HFFc6 (cell line): ENCODE measurements at regions not wholly inside any gene's neighbourhood (a gene's known extent, or its start where the extent isn't known, plus 50 kb on each side); places are given as distances from the start of the nearest gene placed in this dataset.

Experiments used
- DNase-seq: peaks from one replicate; pipeline ENCODE4 v3.0.0-alpha.2; 2018
- H3K27ac Mint-ChIP-seq: 2 replicates; pipeline ENCODE4 v1.8.0; 2020; ENCODE audit warnings: mild to moderate bottlenecking, mixed read lengths
- H3K27me3 Mint-ChIP-seq: 2 replicates; pipeline ENCODE4 v1.8.0; 2021; ENCODE audit warnings: mild to moderate bottlenecking, moderate library complexity, mixed read lengths; ENCODE audit not compliant: insufficient read depth
- H3K36me3 Mint-ChIP-seq: 2 replicates; pipeline ENCODE4 v1.8.0; 2021; ENCODE audit warnings: low read depth, mixed read lengths
- H3K4me1 Mint-ChIP-seq: 2 replicates; pipeline ENCODE4 v1.8.0; 2020; ENCODE audit warnings: low read depth, mixed read lengths
- H3K4me3 Mint-ChIP-seq: 2 replicates; pipeline ENCODE4 v1.8.0; 2020; ENCODE audit warnings: mild to moderate bottlenecking, moderate library complexity, mixed read lengths
- H3K9me3 Mint-ChIP-seq: 2 replicates; pipeline ENCODE4 v1.8.0; 2020; ENCODE audit warnings: mild to moderate bottlenecking, mixed read lengths
- CTCF ChIP-seq: fragments of 200-600 bp; sonication (generic); IDR thresholded peaks from 2 replicates; pipeline ENCODE4 v1.5.0; 2021; ENCODE audit warnings: antibody characterized with exemption, mild to moderate bottlenecking

DNA sequence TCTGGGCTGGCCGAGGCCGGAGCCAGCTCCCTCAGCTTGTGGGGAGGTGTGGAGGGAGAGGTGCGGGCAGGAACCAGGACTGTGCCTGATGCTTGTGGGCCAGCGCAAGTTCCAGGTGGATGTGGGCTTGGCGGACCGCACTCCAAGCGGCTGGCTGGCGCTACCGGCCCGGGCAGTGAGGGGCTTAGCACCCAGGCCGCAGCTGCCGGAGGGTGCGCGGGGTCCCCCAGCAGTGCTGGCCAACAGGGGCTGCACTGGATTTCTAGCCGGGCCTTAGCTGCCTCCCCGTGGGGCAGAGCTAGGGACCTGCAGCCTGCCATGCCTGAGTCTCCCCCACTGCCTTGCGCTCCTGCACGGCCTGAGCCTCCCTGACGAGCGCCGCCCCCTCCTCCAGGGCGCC is 242.8 kb downstream of the CCSER2 start:
- H3K36me3 Mint-ChIP-seq = no peaks in the 10 kb centered on the region
- 0 out of 2 replicates have a peak, but pooled peaks cover 3% of the 10 kb centered on the region for H3K9me3 Mint-ChIP-seq
- H3K4me3 Mint-ChIP-seq = no peak overlapping the region
- H3K27ac Mint-ChIP-seq = no peak overlapping the region
- H3K27me3 Mint-ChIP-seq = peaks cover 4% of the 10 kb centered on the region; the same call in 1 of the 2 replicates
- no peak for TF ChIP-seq CTCF
- DNase-seq = no peak
- H3K4me1 Mint-ChIP-seq = no peaks in the 10 kb centered on the region

- Mint-ChIP-seq H3K36me3 (no peaks in the 10 kb centered on the region), H3K9me3 (0 out of 2 replicates have a peak, but pooled peaks cover 3% of the 10 kb centered on the region), H3K4me1 (no peaks in the 10 kb centered on the region), H3K27ac (no peak overlapping the region), H3K4me3 (no peak overlapping the region), H3K27me3 (no peaks in the 10 kb centered on the region; the same call in 1 of the 2 replicates)
- DNase-seq = no peak
- TF ChIP-seq CTCF = peak; percentile 31; the same call in 1 of the 2 replicates
Measured at GRCh38 chr10:84574102-84574501, 245.7 kb downstream of the CCSER2 start.

DNA sequence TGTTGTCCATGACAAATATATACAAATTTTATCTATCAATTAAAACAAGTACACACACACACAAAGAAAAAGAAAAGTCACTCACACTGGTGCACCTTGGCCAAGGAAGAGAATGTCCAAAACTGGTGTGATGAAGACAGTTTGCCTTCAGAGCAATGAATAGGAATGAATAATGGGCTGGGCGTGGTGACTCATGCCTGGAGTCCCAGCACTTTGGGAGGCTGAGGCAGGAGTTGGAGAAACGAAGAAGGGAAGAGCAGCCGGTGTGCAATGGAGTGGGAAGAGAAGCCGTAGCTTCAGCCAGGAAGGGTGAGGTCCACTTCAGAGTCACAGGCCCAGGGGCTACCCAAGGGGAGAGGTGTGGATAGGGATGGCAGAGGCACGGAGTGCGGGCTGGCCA is 253.6 kb downstream of the CCSER2 start:
- no peak for TF ChIP-seq CTCF
- no peaks in the 10 kb centered on the region for H3K4me1 Mint-ChIP-seq
- H3K4me3 Mint-ChIP-seq = no peak overlapping the region
- DNase-seq = no peak
- no peak overlapping the region for H3K27ac Mint-ChIP-seq
- no peaks in the 10 kb centered on the region for H3K36me3 Mint-ChIP-seq
- H3K9me3 Mint-ChIP-seq = peaks cover 9% of the 10 kb centered on the region; the same call in 1 of the 2 replicates
- H3K27me3 Mint-ChIP-seq = peaks cover 5% of the 10 kb centered on the region; the same call in 1 of the 2 replicates

- no peak for TF ChIP-seq CTCF
- Mint-ChIP-seq H3K36me3 (no peaks in the 10 kb centered on the region), H3K27ac (no peak overlapping the region), H3K4me1 (no peaks in the 10 kb centered on the region), H3K9me3 (peaks cover 17% of the 10 kb centered on the region; the same call in 1 of the 2 replicates), H3K27me3 (peaks cover 5% of the 10 kb centered on the region; the same call in 1 of the 2 replicates), H3K4me3 (no peak overlapping the region)
- no peak for DNase-seq
Measured at GRCh38 chr10:84583501-84583900, 255.1 kb downstream of the CCSER2 start.

GRCh38 chr10:84587789-84588188 is 259.4 kb downstream of the CCSER2 start:
- Mint-ChIP-seq H3K4me1 (no peaks in the 10 kb centered on the region), H3K27ac (no peak overlapping the region), H3K36me3 (no peaks in the 10 kb centered on the region), H3K9me3 (peaks cover 17% of the 10 kb centered on the region; the same call in 1 of the 2 replicates), H3K27me3 (peaks cover 3% of the 10 kb centered on the region; the same call in 1 of the 2 replicates), H3K4me3 (no peak overlapping the region)
- no peak for TF ChIP-seq CTCF
- DNase-seq = no peak
